ENCODE measurements at regions not wholly inside any gene's neighbourhood (a gene's known extent, or its start where the extent isn't known, plus 50 kb on each side); places are given as distances from the start of the nearest gene placed in this dataset.
"Not testable (repeated sequence)": the region's sequence is repeated elsewhere in the genome, so short reads cannot be mapped to it uniquely, and the experiment has no call there.

DNA sequence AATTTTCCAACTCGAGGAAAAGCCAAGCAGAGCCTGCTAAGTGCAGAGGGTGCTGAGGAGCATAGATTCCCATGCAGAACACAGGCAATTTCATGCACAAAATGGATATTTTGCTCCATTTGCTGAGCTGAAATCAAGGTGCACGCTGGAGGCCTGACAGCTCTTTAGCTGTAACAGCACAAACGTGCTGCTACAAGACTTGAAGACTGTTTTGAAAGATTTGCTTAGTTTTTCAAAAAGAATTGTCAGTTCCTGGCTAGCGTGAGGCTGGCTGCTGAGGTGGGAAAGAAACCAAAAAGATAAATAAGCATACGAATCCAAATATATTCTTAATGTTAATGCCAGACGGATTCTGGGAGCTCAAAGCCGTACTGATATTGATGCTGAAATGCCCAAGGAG lies 309.0 kb upstream of the MAF start:
- no peak for DNase-seq (ENCODE audit: low read depth in 2 of 3, low spot score in 1 of 3)

DNA sequence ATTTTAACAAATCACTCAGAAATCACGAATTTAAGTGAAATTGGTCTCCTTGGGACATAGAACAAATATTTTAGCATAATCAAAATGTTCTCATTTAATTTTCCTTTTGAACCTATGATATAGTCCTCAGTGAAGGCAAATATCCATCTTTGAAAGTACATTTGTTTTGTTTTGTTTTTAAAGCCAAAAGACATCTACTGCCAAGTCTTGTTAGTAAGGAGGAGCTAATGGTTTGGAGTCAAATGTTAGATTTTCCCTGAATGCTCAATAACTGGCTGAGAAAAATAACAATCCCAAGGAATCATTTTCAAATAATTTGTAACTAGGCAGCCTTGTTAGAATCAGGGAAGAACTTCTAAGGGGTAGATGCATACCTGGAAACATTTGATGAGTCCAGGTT lies 302.9 kb upstream of the MAF start:
- DNase-seq (ENCODE audit: low read depth in 2 of 3, low spot score in 1 of 3): no peak

DNA sequence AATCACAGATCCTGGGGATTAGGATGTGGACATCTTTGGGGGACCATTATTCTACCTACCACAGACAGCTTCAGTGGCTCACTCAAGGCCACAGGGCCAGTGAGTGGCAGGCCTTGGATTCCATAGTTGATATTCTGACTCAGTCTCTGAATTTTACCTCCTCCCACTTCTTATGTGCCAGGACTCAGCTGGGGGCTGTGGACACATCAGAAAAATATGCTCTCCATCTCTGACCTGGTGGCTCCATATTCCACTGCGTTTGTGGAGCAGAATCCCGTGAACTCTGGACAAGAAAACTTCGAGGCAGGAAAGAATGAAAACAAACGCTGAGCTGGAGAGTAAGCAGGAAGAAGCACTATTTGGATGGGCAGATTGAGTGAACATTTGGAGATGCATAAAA lies 301.8 kb upstream of the MAF start:
- no peak for DNase-seq (ENCODE audit: low read depth in 2 of 3, low spot score in 1 of 3)

DNA sequence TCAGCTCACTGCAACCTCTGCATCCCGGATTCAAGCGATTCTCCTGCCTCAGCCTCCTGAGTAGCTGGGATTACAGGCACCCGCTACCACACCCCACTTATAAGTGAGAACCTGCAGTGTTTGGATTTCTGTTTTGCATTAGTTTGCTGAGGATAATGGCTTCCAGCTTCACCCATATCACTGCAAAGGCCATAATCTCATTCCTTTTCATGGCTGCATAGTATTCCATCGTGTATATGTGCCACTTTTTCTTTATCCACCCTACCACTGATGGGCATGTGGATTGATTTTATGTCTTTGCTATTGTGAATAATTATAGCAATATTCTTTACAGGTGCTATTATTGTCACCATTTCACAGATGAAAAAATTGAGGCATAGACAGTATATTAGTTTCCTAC lies 301.0 kb upstream of the MAF start:
- DNase-seq (ENCODE audit: low read depth in 2 of 3, low spot score in 1 of 3): no peak

DNA sequence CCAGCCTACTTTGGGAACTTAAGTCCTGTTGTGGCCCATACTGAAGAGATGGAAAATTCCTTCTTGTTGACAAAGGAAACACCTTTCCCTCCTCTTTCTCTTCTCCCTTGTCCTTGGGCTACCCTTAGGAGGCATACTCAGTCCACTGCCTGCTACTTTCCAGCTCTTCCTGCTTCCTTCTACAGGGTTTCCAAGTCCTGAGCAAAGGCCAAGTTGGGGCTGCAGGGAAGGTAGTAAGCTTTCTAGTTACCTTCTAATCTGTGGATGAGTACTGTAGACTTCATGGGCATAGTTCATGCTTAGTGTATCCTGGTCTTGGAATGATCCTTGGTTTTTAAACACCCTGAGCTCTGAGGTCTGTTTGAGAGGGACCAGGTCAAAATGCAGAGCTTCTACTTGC lies 299.2 kb upstream of the MAF start:
- no peak for DNase-seq (ENCODE audit: low read depth in 2 of 3, low spot score in 1 of 3)

DNA sequence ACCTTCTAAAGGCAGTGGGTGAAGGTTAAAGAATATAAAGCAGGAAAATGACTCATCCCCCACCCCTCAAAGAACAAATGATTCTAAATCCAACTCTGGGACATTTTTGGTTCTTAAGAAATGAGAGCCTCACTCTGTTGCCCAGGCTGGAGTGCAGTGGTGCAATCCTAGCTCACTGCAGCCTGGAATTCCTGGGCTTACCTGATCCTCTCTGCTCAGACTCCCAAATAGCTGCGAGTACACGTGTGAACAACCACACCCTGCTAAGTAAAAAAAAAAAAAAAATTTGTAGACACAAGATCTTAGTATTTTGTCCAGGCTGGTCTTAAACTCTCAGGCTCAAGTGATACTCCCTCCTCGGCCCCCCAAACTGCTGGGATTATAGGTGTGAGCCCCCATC lies 298.8 kb upstream of the MAF start:
- DNase-seq (ENCODE audit: low read depth in 2 of 3, low spot score in 1 of 3): no peak

DNA sequence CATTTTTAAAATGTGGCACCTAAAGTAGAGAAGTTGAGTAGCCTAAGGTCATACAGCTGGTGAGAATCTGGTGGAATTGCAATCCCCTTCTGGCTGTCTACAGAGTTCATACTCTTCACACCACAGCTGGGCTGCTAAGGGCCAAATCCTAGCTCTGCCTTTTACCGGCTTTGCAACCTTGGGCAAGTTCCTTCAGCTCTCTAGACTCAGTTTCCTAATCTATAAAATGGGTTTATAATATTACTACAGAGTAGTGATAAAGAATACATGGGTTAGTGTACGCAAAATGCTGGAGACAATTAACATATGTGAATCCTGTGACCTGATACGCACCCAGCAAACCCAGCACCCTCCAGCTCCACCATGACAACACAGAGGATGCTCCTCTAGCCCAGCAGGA lies 298.2 kb upstream of the MAF start:
- no peak for DNase-seq (ENCODE audit: low read depth in 2 of 3, low spot score in 1 of 3)

DNA sequence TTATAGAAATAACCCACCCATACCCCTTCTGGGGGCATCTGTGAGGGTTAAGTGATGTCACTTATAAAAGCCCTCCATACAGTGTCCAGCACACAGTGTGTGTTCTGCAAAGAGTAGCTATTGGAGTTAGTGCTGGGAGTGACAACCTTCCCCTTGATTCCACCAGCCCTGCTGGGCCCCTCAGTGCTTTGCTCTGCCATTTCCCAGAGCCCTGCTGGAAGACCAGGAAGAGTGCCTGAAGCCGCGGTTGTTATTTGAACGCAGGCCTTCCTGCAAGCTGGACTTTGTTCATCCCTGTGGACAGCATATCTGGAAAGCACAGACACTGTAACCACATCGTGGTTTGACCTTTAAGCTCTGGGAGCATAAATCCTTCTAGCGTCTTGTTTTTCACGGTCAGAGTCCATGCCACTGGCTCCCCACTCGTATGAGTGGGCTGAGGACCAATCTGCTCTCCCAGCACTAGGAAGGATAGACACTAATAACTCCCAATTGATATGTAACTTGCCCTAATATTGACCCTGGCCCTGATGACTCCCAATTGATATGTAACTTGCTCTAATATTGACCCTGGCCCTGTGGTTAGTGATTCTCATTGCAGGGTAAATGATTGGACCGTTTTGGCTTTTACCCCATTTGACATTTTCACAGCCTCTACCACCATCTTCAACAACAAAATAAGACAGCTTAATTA lies 297.1 kb upstream of the MAF start:
- no peak for DNase-seq (ENCODE audit: low read depth in 2 of 3, low spot score in 1 of 3)

DNA sequence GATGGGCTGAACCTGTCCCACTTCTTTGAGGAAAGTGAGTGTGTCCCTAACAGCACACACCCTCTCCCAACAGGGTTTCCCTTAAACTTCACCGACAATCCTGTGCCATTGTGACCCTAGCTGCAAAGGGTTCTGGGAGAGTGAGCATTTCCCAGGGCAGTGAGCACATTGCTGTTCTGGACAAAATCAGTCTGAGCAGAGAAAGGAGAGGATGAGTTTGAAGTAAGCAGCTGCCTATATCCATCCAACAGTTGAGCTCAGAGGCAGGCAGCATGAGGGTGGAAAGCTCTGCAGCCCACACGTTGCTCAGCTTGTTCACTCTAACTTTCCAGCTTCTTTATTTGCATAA lies 296.5 kb upstream of the MAF start:
- no peak for DNase-seq (ENCODE audit: low read depth in 2 of 3, low spot score in 1 of 3)

DNA sequence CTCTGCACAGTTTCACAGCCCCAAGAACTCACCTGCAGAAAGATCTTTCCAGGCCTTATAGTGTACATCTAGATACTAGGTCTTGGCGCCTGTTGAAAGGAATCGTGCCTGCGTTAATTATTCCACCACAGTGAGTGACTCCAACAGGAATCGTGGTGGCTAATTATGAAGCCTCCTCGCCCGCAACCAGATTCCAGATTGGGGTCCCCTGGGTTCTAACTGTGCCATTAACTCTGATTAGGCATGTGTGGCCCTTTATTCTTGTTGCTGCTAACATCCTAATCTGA lies 295.3 kb upstream of the MAF start:
- DNase-seq (ENCODE audit: low read depth in 2 of 3, low spot score in 1 of 3): no peak

DNA sequence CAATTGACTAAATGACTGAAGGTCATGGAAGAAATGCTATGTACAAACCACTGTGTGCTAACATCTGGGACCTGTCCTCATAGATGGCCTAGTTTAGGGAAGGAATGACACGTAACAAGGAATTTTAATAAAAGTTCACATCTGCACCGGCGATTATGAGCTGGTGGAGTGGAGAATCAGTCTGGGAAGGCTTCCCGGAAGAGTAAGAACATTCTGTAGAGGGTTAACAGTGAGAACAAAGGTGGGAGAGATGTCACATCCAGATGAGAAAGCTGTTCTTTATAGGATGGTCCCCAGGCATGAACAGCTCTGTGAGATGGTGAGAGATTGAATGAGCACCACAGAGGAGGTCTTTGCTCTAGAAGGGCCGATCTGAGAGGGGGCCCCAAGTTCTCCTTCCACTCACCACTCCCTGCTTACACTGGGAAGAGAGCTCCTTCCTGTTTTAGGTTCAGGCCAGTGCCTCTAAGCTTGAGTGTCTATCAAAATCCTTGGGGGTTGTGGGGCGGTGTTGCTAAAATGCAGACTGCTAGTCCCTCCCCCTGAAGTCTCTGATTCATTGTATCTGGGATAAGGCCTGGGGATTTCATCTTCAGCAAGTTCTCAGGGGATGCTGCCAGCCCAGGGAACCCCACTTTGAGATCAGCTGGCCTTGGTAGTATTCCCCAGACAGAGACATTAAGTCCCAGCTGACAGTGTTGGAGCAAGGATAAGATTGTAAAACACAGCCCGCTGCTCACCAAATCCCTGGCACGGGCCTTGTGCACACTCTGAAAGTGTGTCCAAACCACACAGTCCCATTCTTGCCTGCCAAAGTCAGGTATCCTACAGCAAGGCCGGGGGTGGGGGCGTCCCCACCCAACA lies 294.7 kb upstream of the MAF start:
- DNase-seq (ENCODE audit: low read depth in 2 of 3, low spot score in 1 of 3): no peak

DNA sequence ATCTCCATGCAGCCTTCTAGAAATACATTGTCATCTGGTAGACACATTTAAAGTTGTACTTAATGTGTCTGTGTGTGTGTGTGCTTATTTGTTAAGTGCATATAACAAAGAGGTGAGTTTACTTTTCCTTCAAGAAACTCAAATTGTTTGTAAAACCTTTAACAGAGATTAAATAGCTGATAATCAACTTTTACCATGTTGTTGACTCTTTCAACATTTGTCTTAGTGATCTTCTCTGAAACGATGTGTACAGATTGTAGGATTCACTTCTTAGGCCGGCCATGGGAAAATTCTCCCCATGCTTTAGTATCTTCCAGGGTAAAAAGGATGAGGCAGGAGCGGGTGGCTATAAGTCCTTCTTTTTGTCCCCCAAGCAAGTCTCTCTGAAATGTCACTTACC lies 292.9 kb upstream of the MAF start:
- no peak for DNase-seq (ENCODE audit: low read depth in 2 of 3, low spot score in 1 of 3)

DNA sequence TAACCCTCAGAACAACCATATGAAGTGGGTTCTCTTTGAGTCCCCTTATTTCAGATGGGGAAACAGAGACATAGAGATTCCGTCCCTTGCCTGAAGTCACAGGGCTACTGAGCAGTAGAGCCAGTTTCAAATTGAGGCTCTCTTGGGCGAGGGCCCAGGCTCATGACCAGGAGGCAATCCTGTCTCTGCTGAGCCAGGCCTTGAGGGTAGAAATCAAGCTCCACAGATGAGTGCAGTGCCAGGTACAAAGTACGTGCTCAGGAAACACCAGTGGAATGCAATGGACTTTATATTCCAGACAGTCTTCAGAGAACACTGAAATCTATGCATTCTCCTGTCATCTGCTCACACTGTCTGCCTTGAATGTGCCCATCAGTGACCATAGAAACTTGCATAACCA lies 291.7 kb upstream of the MAF start:
- no peak for DNase-seq (ENCODE audit: low read depth in 2 of 3, low spot score in 1 of 3)

DNA sequence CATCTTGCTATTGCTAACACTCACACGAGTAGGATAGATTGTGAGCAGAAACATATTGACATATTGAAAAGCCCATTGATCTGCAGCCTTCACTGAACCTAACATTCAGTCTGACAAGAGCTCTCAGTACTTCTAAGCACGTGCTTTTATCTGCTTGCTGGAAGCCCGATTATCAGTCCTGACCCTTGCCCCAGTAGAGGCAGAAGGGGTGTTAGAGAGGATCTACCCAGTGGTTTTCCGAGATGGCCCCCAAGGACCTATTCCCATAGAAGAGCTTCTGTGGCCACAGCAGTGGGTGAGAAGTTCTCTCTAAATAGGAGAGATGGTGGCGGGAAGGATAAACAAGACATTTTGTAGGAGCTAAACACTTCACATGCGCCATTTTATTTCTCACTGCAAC lies 290.9 kb upstream of the MAF start:
- DNase-seq (ENCODE audit: low read depth in 2 of 3, low spot score in 1 of 3): no peak

DNA sequence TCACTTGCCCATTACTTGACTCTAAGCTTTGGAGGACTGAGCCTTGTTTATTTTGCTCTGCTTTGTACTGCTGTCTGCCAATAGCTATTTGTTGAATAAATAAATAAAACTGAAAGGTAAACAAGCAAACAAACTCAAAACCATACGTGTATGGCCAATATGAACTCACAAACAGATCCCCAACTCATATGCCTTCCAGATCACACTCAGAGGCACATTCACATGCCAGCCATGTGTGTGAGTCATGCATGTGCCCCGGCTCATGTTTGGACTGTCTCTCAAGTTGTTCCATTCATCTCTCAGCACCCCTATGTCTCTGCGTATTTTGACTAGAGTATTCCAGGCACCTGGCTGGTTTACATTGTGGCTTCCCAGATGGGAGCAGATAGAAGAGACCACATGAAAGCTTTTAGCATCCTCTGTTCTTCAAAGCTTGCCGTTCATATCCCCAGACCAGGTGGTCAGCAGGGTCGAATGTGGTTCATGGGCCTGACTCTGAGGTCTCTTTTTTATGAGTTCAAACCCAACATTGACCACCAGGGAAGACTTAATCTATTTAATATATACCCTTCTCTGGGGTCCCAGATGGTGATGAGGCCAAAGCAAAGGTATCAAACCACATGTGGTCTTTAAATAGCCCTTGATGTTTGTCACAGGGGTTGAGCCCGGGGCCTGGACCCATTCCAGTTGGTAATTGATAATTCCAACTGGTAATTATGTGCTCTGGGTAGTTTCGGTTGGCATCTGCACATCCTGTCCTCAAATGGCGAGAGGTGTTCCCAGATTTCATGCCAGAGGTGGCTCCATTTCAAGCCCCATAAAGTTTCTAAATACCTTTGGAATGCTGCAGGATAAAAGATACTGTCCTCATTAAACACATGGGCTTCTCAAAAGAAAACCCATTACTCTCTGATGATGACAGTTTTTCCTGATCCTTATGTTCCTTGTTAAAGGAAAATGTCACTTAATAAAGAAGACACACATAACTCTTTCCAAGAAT lies 287.3 kb upstream of the MAF start:
- no peak for DNase-seq (ENCODE audit: low read depth in 2 of 3, low spot score in 1 of 3)

DNA sequence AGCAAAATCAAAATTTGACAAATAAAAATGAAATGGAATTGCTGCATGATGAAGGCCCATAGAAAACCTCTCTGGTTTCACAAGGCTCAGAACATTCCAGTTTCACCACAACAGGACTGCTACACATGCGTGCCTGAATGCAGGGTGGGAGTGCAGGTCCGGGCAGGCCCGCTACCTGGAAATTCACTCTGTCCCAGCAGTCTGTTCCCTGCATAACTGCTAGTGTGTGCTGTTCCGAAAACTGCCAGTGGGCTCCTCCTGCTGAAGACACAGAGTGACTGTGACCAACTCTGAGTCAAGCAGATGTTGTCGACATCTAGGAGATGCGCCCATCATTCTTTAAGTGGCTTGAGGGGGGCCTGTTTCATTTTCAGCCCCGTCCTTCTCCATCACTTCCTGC lies 284.8 kb upstream of the MAF start:
- no peak for DNase-seq (ENCODE audit: low read depth in 2 of 3, low spot score in 1 of 3)

DNA sequence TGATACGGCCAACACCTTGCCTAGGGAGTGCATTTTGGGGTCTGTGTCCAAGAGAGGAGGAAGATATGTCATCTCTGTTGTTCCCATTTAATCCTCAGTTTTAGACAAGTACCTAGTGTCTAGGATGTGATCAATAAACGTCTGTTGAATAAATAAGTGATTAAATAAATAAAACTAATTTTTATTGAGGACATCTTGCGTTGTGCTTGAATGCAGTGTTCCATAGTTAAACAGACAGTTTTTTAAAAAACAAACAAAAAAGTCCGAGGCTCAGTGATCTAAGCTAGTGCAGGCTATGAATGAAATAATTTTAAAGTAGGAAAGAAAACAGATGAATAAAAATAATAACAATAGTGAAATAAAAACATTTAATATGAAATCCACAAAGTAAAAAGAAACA lies 283.0 kb upstream of the MAF start:
- DNase-seq (ENCODE audit: low read depth in 2 of 3, low spot score in 1 of 3): no peak

DNA sequence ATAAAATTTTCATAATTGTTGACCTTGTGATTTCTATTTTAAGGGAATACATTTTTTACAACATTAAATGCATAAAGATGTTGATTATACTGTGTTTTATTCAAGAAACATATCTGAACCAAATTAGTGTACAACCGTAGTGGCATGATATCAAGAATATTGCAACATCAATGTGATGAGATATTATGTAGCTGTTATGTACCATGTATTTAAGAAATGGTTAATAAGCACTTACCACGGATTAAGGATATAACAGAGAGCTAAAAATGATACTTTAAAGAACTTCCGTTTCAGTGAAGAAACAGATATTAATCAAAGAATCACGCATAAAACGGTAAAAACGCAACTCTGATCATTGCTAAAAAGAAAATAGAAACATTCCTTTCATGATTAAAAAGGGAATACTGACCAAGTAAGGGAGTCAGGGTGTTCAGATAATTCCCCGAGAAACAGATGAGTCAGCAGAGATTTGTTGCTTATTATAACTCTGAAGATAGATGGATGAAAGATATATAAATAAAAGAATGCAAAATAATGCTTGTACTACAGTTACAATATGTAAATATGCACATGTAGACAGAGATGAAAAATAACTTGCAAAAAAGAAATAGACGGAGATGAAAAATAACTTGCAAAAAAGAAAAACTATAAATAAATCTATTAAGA lies 281.9 kb upstream of the MAF start:
- no peak for DNase-seq (ENCODE audit: low read depth in 2 of 3, low spot score in 1 of 3)

DNA sequence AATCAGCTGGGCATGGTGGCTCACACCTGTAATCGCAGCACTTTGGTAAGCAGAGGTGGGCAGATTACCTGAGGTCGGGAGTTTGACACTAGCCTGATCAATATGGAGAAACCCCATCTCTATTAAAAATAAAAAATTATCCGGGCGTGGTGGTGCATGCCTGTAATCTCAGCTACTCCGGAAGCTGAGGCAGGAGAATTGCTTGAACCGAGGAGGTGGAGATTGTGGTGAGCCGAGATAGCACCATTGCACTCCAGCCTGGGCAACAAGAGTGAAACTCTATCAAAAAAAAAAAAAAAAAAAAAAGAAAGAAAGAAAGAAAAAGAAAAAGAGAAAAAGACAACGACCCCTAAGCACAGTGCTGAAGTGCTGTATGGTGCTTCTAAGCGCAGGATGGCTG lies 280.6 kb upstream of the MAF start:
- DNase-seq (ENCODE audit: low read depth in 2 of 3, low spot score in 1 of 3): not testable (repeated sequence)

DNA sequence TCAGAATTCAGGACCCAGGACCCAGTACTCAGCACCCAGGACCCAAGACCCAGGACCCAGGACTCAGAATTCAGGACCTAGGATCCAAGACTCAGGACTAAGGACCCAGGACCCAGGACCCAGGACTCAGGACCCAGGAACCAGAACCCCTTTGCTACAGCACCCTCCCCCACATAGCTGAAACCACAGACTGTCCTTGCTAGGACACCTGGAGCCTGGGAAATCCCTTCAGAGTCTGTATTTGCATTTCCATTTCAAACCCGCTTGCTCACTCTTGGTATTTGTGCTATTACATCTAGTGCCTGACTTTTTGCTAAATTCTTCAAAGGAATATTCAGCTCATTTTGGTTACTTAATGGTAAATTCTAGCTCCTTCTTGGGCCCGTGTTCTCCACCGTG lies 275.8 kb upstream of the MAF start:
- DNase-seq (ENCODE audit: low read depth in 2 of 3, low spot score in 1 of 3): no peak

DNA sequence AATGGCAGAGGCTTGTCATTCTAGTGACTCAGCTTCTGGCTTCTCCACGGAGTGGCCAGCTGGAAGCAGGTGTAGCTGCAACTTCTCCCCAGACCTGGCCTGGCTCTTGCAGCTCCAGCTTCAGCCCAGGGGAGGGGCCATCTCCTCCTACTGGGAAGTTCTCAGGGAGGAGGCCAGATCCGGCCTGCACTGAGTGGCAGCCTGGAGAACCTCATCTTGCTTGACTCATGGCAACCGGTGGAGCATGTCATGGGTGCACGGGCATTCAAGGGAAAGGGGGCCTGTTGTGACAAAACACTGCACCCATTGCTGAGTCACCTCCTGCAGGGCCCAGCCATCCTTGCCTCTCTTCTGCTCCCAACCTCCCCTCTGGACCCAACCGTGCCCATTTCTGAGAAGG lies 273.9 kb upstream of the MAF start:
- no peak for DNase-seq (ENCODE audit: low read depth in 2 of 3, low spot score in 1 of 3)

DNA sequence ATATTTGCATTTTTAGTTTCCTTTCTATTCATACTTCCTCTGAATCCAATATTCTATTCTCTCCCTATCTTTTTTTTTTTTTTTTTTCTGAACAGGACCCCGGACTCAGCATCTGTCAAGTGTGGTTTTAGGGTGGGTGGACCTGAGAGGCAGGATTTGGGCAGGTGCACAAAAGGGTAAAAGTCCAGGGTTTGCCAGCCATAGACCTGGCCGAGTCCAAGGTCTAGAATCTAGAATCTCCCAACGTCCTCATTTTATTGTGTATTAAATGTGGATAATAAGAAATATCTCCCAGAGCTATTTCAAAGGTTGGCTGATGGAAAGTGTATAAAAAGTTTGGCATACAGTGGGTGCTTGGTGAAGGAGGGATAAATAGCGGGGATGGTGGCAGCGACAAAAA lies 273.3 kb upstream of the MAF start:
- DNase-seq (ENCODE audit: low read depth in 2 of 3, low spot score in 1 of 3): no peak

Measured in stimulated activated CD4-positive, alpha-beta T cell treated with anti-CD3 and anti-CD28 coated beads, Interleukin-12 subunit alpha, Interleukin-12 subunit beta, amount 100 ng/mL, for 48 hours (primary cell).